ENCODE measurements at regions not wholly inside any gene's neighbourhood (a gene's known extent, or its start where the extent isn't known, plus 50 kb on each side); places are given as distances from the start of the nearest gene placed in this dataset.

GRCh38 chr4:85409251-85409650 lies 65.7 kb upstream of the ARHGAP24 start:
- Histone ChIP-seq H3K9me3 (replicated peaks in 1 of 2; ENCODE audit: control insufficient read depth in 2 of 2, insufficient read depth in 1 of 2, low read depth in 1 of 2, low read length in 2 of 2) (no peaks in the 10 kb centered on the region), H3K4me2 (ENCODE audit: insufficient read depth, low read length, poor library complexity, severe bottlenecking) (no peak overlapping the region), H3K18ac (ENCODE audit: low read length) (no peak overlapping the region), H4K91ac (ENCODE audit: low read depth, low read length, poor library complexity) (no peak overlapping the region), H3K27ac (replicated peaks; ENCODE audit: low read length) (no peak overlapping the region), H3K27me3 (ENCODE audit: control insufficient read depth in 3 of 3, insufficient read depth in 3 of 3, low read depth in 1 of 3, low read length in 3 of 3) (no peaks in the 10 kb centered on the region), H2AK5ac (ENCODE audit: low read depth, low read length) (no peak overlapping the region), H4K8ac (ENCODE audit: low read depth, low read length) (no peak overlapping the region), H2AFZ (ENCODE audit: low read length) (no peak overlapping the region), H3K4ac (ENCODE audit: low read length) (no peak overlapping the region), H3K14ac (ENCODE audit: low read length) (no peak overlapping the region), H2BK15ac (ENCODE audit: low read length) (no peak overlapping the region), H2BK5ac (ENCODE audit: low read length) (no peak overlapping the region), H2BK120ac (ENCODE audit: low read depth, low read length) (no peak overlapping the region), H3K79me1 (ENCODE audit: low read depth, low read length) (no peaks in the 10 kb centered on the region), H3K23ac (ENCODE audit: low read depth, low read length, poor library complexity) (no peak overlapping the region), H3K4me1 (ENCODE audit: control insufficient read depth in 2 of 2, insufficient read depth in 1 of 2, low read depth in 1 of 2, low read length in 2 of 2) (no peaks in the 10 kb centered on the region), H3K9ac (ENCODE audit: low read depth, low read length, poor library complexity) (no peak overlapping the region), H3K36me3 (replicated peaks in 1 of 2; ENCODE audit: control insufficient read depth in 2 of 2, insufficient read depth in 2 of 2, low read length in 2 of 2) (no peaks in the 10 kb centered on the region), H2BK12ac (ENCODE audit: low read length) (no peak overlapping the region), H3K4me3 (ENCODE audit: low read length in 2 of 2) (no peak overlapping the region)
- no peak for DNase-seq (ENCODE audit: low spot score)
- no CpG with 5 or more reads among the region's 2 CpGs for whole genome bisulfite sequencing, 2 donors (ENCODE audit: extremely low coverage in 2 of 2, insufficient read length in 2 of 2, insufficient replicate concordance in 1 of 2)

GRCh38 chr4:85411386-85411785 lies 63.6 kb upstream of the ARHGAP24 start:
- Histone ChIP-seq H3K79me1 (ENCODE audit: low read depth, low read length) (no peaks in the 10 kb centered on the region), H3K4me3 (ENCODE audit: low read length in 2 of 2) (no peak overlapping the region), H3K9me3 (replicated peaks in 1 of 2; ENCODE audit: control insufficient read depth in 2 of 2, insufficient read depth in 1 of 2, low read depth in 1 of 2, low read length in 2 of 2) (no peaks in the 10 kb centered on the region), H3K27ac (replicated peaks; ENCODE audit: low read length) (no peak overlapping the region), H3K4ac (ENCODE audit: low read length) (no peak overlapping the region), H2AFZ (ENCODE audit: low read length) (no peak overlapping the region), H2BK12ac (ENCODE audit: low read length) (no peak overlapping the region), H3K18ac (ENCODE audit: low read length) (no peak overlapping the region), H2AK5ac (ENCODE audit: low read depth, low read length) (no peak overlapping the region), H3K9ac (ENCODE audit: low read depth, low read length, poor library complexity) (no peak overlapping the region), H4K91ac (ENCODE audit: low read depth, low read length, poor library complexity) (no peak overlapping the region), H3K36me3 (replicated peaks in 1 of 2; ENCODE audit: control insufficient read depth in 2 of 2, insufficient read depth in 2 of 2, low read length in 2 of 2) (no peaks in the 10 kb centered on the region), H3K27me3 (ENCODE audit: control insufficient read depth in 3 of 3, insufficient read depth in 3 of 3, low read depth in 1 of 3, low read length in 3 of 3) (no peaks in the 10 kb centered on the region), H2BK15ac (ENCODE audit: low read length) (no peak overlapping the region), H3K23ac (ENCODE audit: low read depth, low read length, poor library complexity) (no peak overlapping the region), H3K4me2 (ENCODE audit: insufficient read depth, low read length, poor library complexity, severe bottlenecking) (no peak overlapping the region), H4K8ac (ENCODE audit: low read depth, low read length) (no peak overlapping the region), H3K4me1 (ENCODE audit: control insufficient read depth in 2 of 2, insufficient read depth in 1 of 2, low read depth in 1 of 2, low read length in 2 of 2) (no peaks in the 10 kb centered on the region), H2BK5ac (ENCODE audit: low read length) (no peak overlapping the region), H3K14ac (ENCODE audit: low read length) (no peak overlapping the region), H2BK120ac (ENCODE audit: low read depth, low read length) (no peak overlapping the region)
- DNase-seq (ENCODE audit: low spot score) = no peak
- WGBS, 2 donors (ENCODE audit: extremely low coverage in 2 of 2, insufficient read length in 2 of 2, insufficient replicate concordance in 1 of 2) = no CpG with 5 or more reads among the region's 5 CpGs

GRCh38 chr4:85414972-85415371 lies 60.0 kb upstream of the ARHGAP24 start:
- no peak overlapping the region for H2AFZ ChIP-seq (ENCODE audit: low read length)
- no peak overlapping the region for H4K8ac ChIP-seq (ENCODE audit: low read depth, low read length)
- no peak overlapping the region for H3K9ac ChIP-seq (ENCODE audit: low read depth, low read length, poor library complexity)
- no peak overlapping the region for H3K4me2 ChIP-seq (ENCODE audit: insufficient read depth, low read length, poor library complexity, severe bottlenecking)
- H3K23ac ChIP-seq (ENCODE audit: low read depth, low read length, poor library complexity) = no peak overlapping the region
- H2BK12ac ChIP-seq (ENCODE audit: low read length) = no peak overlapping the region
- H3K14ac ChIP-seq (ENCODE audit: low read length) = no peak overlapping the region
- H3K27ac ChIP-seq (replicated peaks; ENCODE audit: low read length) = no peak overlapping the region
- H3K4me1 ChIP-seq (ENCODE audit: control insufficient read depth in 2 of 2, insufficient read depth in 1 of 2, low read depth in 1 of 2, low read length in 2 of 2) = no peaks in the 10 kb centered on the region
- H3K27me3 ChIP-seq (ENCODE audit: control insufficient read depth in 3 of 3, insufficient read depth in 3 of 3, low read depth in 1 of 3, low read length in 3 of 3) = no peaks in the 10 kb centered on the region
- H3K4me3 ChIP-seq (ENCODE audit: low read length in 2 of 2) = no peak overlapping the region
- no peak overlapping the region for H2BK120ac ChIP-seq (ENCODE audit: low read depth, low read length)
- no peak overlapping the region for H4K91ac ChIP-seq (ENCODE audit: low read depth, low read length, poor library complexity)
- H3K79me1 ChIP-seq (ENCODE audit: low read depth, low read length) = no peaks in the 10 kb centered on the region
- H3K18ac ChIP-seq (ENCODE audit: low read length) = no peak overlapping the region
- no peak for DNase-seq (ENCODE audit: low spot score)
- H2BK15ac ChIP-seq (ENCODE audit: low read length) = no peak overlapping the region
- H2BK5ac ChIP-seq (ENCODE audit: low read length) = no peak overlapping the region
- H3K36me3 ChIP-seq (replicated peaks in 1 of 2; ENCODE audit: control insufficient read depth in 2 of 2, insufficient read depth in 2 of 2, low read length in 2 of 2) = no peaks in the 10 kb centered on the region
- H2AK5ac ChIP-seq (ENCODE audit: low read depth, low read length) = no peak overlapping the region
- no CpG with 5 or more reads among the region's 3 CpGs for WGBS, 2 donors (ENCODE audit: extremely low coverage in 2 of 2, insufficient read length in 2 of 2, insufficient replicate concordance in 1 of 2)
- H3K4ac ChIP-seq (ENCODE audit: low read length) = no peak overlapping the region
- H3K9me3 ChIP-seq (replicated peaks in 1 of 2; ENCODE audit: control insufficient read depth in 2 of 2, insufficient read depth in 1 of 2, low read depth in 1 of 2, low read length in 2 of 2) = no peaks in the 10 kb centered on the region

GRCh38 chr4:85416094-85416493 lies 58.9 kb upstream of the ARHGAP24 start:
- Histone ChIP-seq H3K27ac (replicated peaks; ENCODE audit: low read length) (no peak overlapping the region), H3K79me1 (ENCODE audit: low read depth, low read length) (no peaks in the 10 kb centered on the region), H3K9ac (ENCODE audit: low read depth, low read length, poor library complexity) (no peak overlapping the region), H2BK12ac (ENCODE audit: low read length) (no peak overlapping the region), H4K91ac (ENCODE audit: low read depth, low read length, poor library complexity) (no peak overlapping the region), H2AFZ (ENCODE audit: low read length) (no peak overlapping the region), H3K36me3 (replicated peaks in 1 of 2; ENCODE audit: control insufficient read depth in 2 of 2, insufficient read depth in 2 of 2, low read length in 2 of 2) (no peaks in the 10 kb centered on the region), H3K9me3 (replicated peaks in 1 of 2; ENCODE audit: control insufficient read depth in 2 of 2, insufficient read depth in 1 of 2, low read depth in 1 of 2, low read length in 2 of 2) (no peaks in the 10 kb centered on the region), H3K18ac (ENCODE audit: low read length) (no peak overlapping the region), H3K4me1 (ENCODE audit: control insufficient read depth in 2 of 2, insufficient read depth in 1 of 2, low read depth in 1 of 2, low read length in 2 of 2) (no peaks in the 10 kb centered on the region), H3K27me3 (ENCODE audit: control insufficient read depth in 3 of 3, insufficient read depth in 3 of 3, low read depth in 1 of 3, low read length in 3 of 3) (no peaks in the 10 kb centered on the region), H3K4ac (ENCODE audit: low read length) (no peak overlapping the region), H2BK15ac (ENCODE audit: low read length) (no peak overlapping the region), H3K14ac (ENCODE audit: low read length) (no peak overlapping the region), H2AK5ac (ENCODE audit: low read depth, low read length) (no peak overlapping the region), H4K8ac (ENCODE audit: low read depth, low read length) (no peak overlapping the region), H2BK120ac (ENCODE audit: low read depth, low read length) (no peak overlapping the region), H3K4me3 (ENCODE audit: low read length in 2 of 2) (no peak overlapping the region), H3K23ac (ENCODE audit: low read depth, low read length, poor library complexity) (no peak overlapping the region), H3K4me2 (ENCODE audit: insufficient read depth, low read length, poor library complexity, severe bottlenecking) (no peak overlapping the region), H2BK5ac (ENCODE audit: low read length) (no peak overlapping the region)
- DNase-seq (ENCODE audit: low spot score) = no peak
- WGBS, 2 donors (ENCODE audit: extremely low coverage in 2 of 2, insufficient read length in 2 of 2, insufficient replicate concordance in 1 of 2) = no CpG with 5 or more reads among the region's 2 CpGs
